Endometrial microvascular endothelial cells (primary cell): ENCODE measurements at regions not wholly inside any gene's neighbourhood (a gene's known extent, or its start where the extent isn't known, plus 50 kb on each side); places are given as distances from the start of the nearest gene placed in this dataset.

Experiments
- in situ Hi-C: cut with HindIII; loops from 2 replicates; pipeline ENCODE4 v1.10.0; 2017; ENCODE audit warnings: low sequenced_read_pairs, low pct_unique_long_range_greater_than_20kb; ENCODE audit errors: inconsistent ontology term

DNA sequence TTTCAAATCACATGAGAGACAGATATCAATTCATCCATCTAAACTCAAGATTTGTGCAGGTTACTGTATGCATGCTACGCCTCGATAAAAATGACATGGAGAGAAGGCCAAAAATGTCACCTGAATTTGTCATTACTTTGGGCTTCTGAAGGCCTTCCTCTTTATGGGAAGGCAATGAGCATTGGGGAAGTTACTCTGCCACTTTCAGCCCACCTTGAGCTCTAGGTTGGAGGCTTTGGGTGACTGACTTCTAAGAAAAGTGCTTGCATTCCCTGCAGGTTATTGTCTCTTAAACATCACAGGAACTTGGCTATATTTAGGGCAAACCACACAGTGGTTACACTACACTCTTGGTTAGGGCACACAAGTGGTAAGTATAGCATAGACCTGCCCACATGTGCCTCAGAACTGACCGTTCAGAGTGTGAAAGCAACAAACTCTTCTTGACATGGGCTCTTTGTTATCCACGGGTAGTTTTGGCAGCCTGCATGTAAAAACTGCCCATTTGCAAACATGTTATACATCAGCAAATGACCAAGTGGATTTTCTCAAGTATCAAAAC is 169.5 kb downstream of the ZNF608 start:
- in situ Hi-C loops, result no loop called here

DNA sequence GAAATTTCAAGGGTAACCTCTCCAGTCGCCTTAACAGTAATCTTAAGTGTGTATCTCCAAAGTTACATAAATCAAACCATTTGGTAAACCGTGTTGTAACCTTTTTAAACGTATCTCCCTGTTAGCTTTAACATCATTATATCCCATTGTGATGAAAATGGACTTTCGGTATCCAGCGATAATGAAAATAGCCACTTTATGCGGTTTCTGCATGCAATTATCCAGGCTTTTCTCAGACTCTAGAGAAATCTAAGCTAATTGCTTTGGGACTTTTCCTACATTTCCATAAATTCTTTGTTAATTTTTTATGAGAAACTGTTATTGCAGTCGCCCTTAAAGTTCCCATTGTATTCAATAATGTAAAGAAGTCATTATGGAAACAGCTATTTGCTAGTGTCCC is 170.7 kb downstream of the ZNF608 start:
- in situ Hi-C loops, result no loop called here

DNA sequence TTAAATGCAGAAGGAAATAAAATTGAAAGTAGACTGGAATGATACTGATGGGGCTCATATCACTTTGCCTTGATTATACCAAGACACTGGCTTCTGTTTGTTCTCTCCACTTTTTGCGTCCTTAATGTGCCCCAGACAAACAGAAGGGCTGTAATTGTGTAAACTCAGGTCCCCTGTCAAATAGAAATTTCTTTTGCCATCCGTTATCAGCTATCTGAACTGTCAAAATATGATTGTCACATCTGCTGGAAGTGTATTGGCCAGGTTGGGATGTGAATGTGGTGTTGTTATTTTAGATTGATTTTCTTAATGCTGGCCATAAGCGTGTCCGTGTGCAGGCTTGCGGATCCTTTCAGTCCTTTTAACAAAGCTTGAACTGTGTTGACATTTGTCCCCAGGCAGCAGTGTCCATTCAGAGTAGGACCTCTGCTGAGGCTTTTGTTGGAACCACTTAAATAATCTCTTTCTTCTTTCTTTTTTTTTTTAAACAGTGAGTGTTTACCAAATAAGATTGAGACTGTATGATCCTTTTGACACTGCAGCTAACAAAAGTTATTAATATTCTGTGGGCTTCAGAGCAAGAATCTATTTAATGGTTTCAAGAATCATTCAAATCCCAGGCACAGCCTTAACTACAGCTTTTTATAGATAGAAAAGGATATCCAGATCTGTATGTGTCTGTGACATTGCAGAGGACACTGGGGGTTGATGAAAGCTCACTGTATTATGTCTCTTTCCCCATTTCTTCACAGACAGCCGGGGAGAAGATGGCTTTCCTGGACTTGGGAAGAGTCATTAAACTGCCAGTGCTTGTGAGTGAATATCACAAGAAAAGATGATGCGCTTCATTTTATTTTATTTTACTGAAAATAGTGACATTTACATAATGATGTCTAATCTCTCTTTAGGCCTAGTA is 171.7 kb downstream of the ZNF608 start:
- in situ Hi-C loops, result no loop called here

DNA sequence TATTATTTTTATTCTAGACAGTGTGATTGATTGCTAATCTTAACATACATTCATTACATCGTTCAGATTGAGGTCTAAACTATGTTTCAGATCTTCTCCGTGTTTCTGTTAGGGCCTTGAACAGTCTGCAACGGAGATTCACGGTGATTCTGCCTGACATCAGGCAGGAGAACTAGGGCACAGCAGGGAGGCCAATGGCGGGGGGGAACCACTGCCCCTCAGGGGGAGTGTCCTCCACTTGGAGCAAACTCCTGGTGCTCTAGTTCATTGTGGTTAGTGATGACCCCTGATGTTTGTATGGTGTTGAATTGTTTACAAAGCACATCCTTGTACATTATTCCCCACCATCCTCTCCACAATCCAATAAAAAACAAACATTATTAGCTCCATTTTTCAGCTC is 173.5 kb downstream of the ZNF608 start:
- in situ Hi-C loops, result no loop called here

DNA sequence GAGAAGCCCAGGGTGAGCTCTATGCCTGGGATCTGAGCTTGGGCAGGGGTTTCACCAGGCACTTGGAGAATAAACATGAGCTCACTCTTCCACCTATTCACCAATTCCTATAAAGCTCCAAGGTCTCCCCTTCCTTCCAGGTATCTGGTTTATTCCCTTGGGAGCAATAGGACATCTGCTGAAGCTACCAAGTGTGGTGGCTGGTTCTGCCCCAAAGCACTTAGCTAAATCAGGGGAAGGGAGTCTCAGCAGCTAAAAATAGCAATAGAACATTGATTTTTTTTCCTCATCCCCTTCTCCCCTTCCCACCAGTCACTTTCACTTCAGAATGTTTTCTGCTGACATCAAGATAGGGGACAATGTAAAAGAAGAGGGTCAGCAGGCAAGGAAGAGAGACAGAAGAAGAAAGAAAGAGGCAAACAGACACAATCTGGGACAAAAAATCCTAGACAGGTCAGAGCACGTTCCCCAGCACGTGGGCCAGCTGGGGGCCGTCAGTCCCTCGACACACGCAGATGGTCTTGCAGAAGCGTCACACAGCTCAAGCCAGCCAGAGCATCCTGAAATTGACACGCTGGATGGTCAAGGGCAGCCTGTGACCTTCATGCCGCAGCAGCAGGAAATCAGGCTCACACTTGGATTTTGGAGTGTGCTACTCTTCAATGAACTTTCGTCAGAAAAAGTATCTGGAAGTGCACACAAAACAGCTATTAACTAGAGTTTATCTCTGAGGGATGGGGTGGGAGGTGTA is 176.0 kb downstream of the ZNF608 start:
- in situ Hi-C loops, result no loop called here

GRCh38 chr5:124566875-124567450 is 179.5 kb downstream of the ZNF608 start:
- in situ Hi-C loops, result no loop called here

GRCh38 chr5:124561451-124561850 is 185.0 kb downstream of the ZNF608 start:
- in situ Hi-C loops, result no loop called here

DNA sequence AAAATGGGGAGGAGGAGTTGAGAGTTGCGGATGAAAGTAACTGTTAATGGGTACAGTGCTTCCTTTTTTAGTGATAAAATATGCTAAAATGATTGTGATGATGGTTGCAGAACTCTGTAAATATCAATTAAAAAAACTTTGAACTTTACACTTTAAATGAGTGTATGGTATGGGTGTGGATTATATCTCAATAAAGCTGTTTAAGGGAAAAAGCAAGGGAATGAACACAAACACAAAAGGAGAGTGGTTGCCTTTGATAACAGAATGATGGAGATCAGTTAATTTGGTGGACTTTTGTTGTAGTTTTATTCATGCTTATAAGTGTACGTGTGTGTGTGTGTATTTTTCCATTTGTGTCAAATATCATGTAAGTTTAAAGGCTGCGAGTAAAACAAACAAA is 186.1 kb downstream of the ZNF608 start:
- in situ Hi-C loops, result no loop called here

DNA sequence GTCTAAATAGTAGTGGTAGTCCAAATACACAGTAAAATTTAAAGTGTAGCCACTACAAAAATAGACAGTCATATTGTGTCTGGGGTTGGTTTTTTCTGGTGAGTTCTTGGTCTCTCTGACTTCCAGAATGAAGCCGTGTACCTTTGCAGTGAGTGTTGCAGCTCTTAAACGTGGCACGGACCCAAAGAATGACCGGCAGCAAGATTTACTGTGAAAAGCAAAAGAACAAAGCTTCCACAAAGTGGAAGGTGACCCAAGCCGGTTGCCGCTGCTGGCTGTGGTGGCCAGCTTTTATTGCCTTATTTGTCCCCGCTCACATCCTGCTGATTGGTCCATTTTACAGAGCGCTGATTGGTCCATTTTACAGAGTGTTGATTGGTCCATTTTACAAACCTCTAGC is 188.7 kb downstream of the ZNF608 start:
- in situ Hi-C loops, result no loop called here

DNA sequence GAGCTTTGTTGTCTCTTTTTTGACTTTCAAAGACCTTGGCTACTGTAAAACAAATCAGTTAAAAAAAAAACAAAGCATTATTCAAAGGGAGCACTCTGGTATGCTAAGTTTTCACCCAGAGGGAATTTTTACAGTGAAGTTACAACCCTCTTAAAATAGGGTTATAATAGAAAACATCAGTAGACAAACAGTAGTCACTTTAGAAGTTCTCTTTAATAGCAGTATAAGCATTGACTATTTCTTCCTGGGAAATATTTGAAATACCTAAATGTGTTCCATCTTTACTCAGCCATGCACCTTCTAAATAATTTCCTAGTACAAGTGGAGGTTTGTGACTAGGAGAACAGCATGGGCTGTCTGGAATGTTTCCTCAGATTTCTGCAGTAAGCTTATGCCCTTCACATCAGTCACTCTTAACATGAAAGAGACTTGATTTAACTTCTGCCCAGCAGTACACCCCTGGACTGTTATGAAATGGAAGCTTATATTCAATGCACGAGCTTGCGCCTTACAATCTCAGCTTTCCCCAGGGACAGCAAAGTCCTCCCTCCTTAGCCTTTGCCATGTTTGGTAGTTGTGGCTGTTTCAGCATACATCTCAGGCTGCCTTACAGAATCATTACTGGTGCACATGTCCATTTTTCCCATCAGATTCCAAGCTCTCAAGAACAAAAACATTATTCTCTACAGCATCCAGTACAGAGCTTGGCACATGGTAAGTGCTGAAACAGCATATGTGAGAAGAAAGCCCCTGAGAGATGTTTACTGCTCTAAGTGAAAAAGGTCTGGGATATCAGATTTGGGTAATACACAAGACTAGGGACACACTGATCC is 191.5 kb downstream of the ZNF608 start:
- in situ Hi-C loops, result no loop called here

- in situ Hi-C loops, result no loop called here
Observed at GRCh38 chr5:124553911-124554310, 192.5 kb downstream of the ZNF608 start.

DNA sequence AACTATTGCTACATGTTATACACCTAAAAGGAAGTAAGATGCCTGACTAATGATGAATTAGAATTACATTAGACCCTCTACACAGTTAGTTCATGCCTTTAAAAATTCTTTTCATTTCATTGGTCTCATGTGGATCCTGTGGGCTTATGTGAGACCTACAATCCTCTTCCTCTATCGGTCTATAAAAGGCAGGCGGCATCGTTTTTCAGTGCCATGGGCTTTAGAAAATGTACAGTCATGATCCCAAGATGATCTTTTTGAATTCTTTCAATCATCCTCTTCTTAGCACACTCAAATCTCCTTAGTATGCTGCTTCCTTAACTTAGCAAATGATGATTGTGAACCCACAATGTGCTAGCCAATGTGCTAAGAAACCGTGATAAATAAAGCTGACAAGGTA is 193.9 kb downstream of the ZNF608 start:
- in situ Hi-C loops, result no loop called here

DNA sequence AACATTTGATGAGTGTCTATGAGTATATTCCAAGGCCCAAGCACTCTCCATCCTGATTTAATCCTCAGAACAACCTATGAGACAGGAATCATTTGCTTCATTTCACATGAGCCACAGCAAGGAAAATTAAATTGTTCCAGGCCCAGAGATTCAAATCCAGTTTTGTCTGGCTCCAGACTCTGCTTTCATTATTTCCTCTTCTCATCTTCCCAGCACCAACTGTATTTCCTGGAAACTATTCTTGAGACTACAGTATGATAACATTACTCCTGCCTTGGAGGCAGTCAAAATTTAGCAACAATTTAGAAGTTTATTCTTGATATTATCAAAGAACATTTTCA is 194.5 kb downstream of the ZNF608 start:
- in situ Hi-C loops, result no loop called here

- in situ Hi-C loops, result no loop called here
Observed at GRCh38 chr5:124550731-124551130, 195.7 kb downstream of the ZNF608 start.

- in situ Hi-C loops, result no loop called here
Observed at GRCh38 chr5:124549891-124550436, 196.5 kb downstream of the ZNF608 start.

DNA sequence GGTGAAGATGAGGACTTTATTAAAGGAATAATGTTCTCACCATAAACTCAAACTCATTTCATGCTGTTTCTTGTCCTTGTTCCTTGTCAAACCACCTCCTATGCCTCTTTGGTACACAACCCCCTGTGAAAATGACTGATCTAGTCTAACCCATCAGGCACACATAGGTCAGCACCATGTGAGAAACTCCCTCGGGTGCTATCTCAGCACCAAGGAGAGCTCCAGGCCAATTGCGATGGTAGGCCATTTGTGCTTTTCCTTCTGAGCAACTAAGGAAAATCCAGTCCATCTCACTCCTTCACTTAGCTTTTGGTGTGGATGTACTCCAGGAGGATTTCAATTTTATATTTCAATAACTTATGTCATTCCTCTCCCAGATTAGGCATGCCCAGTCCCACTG is 199.8 kb downstream of the ZNF608 start:
- in situ Hi-C loops, result no loop called here

DNA sequence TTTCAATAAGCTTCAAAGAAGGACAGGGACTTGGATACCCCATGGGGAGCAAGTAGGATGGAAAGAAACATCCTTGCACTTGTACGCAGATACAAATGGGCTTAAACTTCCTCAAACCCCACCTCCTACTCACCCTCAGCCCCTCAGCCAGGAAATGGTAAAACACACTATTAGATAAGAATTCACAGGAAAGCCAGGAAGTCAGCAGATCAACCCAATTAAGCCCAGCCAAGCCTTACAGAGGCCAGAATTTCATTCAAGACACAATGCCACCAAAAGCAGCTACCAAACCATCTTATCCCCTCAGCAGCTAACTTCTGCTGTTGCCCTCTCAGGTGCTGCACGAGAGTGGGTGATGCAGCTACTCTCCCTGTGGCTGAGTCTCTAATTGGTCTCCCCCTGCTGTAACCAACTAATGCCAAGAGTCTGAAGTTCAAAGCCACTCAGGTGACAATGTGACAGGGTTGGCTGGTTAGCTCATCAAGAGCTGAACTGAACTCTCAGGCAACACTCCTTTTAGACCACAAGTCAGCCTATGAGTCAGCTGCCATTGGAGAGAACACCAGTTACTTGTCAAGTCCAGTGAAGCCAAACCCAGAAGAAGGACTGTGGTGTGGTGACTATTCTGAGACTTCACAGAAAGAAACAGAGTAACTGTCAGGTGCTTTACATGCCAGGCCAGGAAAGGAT is 201.9 kb downstream of the ZNF608 start:
- in situ Hi-C loops, result no loop called here

GRCh38 chr5:124538931-124539330 is 207.5 kb downstream of the ZNF608 start:
- in situ Hi-C loops, result loop anchor here (10.0 kb wide), 1 partner anchor 206 kb away; the partner anchor contains the start of gene ZNF608
